Lower leg skin (tissue), 4 donors: ENCODE measurements at regions not wholly inside any gene's neighbourhood (a gene's known extent, or its start where the extent isn't known, plus 50 kb on each side); places are given as distances from the start of the nearest gene placed in this dataset.
"Not testable (repeated sequence)": the region's sequence is repeated elsewhere in the genome, so short reads cannot be mapped to it uniquely, and the experiment has no call there.

Source experiments
- DNase-seq, 2 donors: peaks; one replicate each; pipeline ENCODE4 v3.0.0-alpha.2; 2019; ENCODE audit warnings: low spot score in 2 of 2
- H3K4me3 ChIP-seq: fragments of 200-600 bp; sonication (generic); 2 replicates; pipeline ENCODE4 v1.5.1; 2017; ENCODE audit warnings: mild to moderate bottlenecking, low read depth; ENCODE audit not compliant: poor library complexity, severe bottlenecking
- CTCF ChIP-seq, 3 donors: fragments of 450-650 bp; IDR thresholded peaks; one replicate each; pipeline ENCODE4 v1.5.1; 2016; ENCODE audit warnings: antibody characterized with exemption in 3 of 3, mild to moderate bottlenecking in 3 of 3, moderate library complexity in 2 of 3
- POLR2A ChIP-seq, 2 donors: fragments of 450-650 bp; IDR thresholded peaks; one replicate each; pipeline ENCODE4 v1.6.1; 2016 to 2017; ENCODE audit warnings: antibody characterized with exemption in 2 of 2, mild to moderate bottlenecking in 1 of 2, moderate library complexity in 1 of 2
- WGBS, 2 donors: methylation state at CpG; one replicate each; pipeline ENCODE4 v1.1.5; 2018; 5-methylcytosine and 5-hydroxymethylcytosine counted together
- intact Hi-C: fragments of 100-400 bp; cut with DNase I; formaldehyde crosslinking; loops from one replicate; pipeline ENCODE4 v1.15.0; 2023; ENCODE audit warnings: low total_unique reads

GRCh38 chr4:123682931-123683330, 286.3 kb downstream of the SPRY1 start:
- intact Hi-C loops = no loop called here
- WGBS, 2 donors = 70 to 76% methylated on average over 2 of the region's 2 CpGs

GRCh38 chr4:123684937-123685336, 288.3 kb downstream of the SPRY1 start:
- DNase-seq, H3K4me3 ChIP-seq, intact Hi-C loops: not testable (repeated sequence)
- 91 to 93% methylated on average over 19 to 24 of the region's 26 CpGs for WGBS, 2 donors

More at GRCh38 chr4:123682931-123683330, 286.3 kb downstream of the SPRY1 start:
- TF ChIP-seq CTCF (IDR thresholded peaks at IDR 0.05) (no peak), POLR2A (IDR thresholded peaks at IDR 0.05) (no peak)
- H3K4me3 ChIP-seq = no peak overlapping the region
- no peak for DNase-seq

GRCh38 chr4:123695531-123695930, 298.9 kb downstream of the SPRY1 start:
- WGBS, 2 donors = 94 to 100% methylated on average over 2 of the region's 2 CpGs
- H3K4me3 ChIP-seq, DNase-seq, intact Hi-C loops: not testable (repeated sequence)

- TF ChIP-seq POLR2A (IDR thresholded peaks at IDR 0.05) (no peak), CTCF (IDR thresholded peaks at IDR 0.05) (no peak)
- no peak for DNase-seq
- WGBS, 2 donors = 42 to 55% methylated on average over 2 of the region's 2 CpGs
- intact Hi-C loops = no loop called here
- H3K4me3 ChIP-seq = no peak overlapping the region
Measured at GRCh38 chr4:123696687-123697086, 300.1 kb downstream of the SPRY1 start.

- no peak for DNase-seq
- no peak overlapping the region for H3K4me3 ChIP-seq
- 78% methylated on average over 4 of the region's 4 CpGs for WGBS, 2 donors
- intact Hi-C loops = no loop called here
- TF ChIP-seq POLR2A (IDR thresholded peaks at IDR 0.05) (no peak), CTCF (IDR thresholded peaks at IDR 0.05) (no peak)
Measured at GRCh38 chr4:123698556-123698955, 302.0 kb downstream of the SPRY1 start.

GRCh38 chr4:123699880-123700771, 303.5 kb downstream of the SPRY1 start:
- no peak overlapping the region for H3K4me3 ChIP-seq
- DNase-seq = no peak
- TF ChIP-seq CTCF (IDR thresholded peaks at IDR 0.05) (no peak), POLR2A (IDR thresholded peaks at IDR 0.05) (no peak)
- WGBS, 2 donors = 28 to 34% methylated on average over 6 of the region's 6 CpGs
- intact Hi-C loops = no loop called here

- WGBS, 2 donors = 60 to 62% methylated on average over 1 of the region's 1 CpG
- no peak for TF ChIP-seq CTCF (IDR thresholded peaks at IDR 0.05)
- no peak for TF ChIP-seq POLR2A (IDR thresholded peaks at IDR 0.05)
- intact Hi-C loops = no loop called here
Measured at GRCh38 chr4:123701131-123701575, 304.6 kb downstream of the SPRY1 start.

More at GRCh38 chr4:123701131-123701575, 304.6 kb downstream of the SPRY1 start:
- H3K4me3 ChIP-seq = no peak overlapping the region
- DNase-seq = no peak
